ENCODE measurements at regions not wholly inside any gene's neighbourhood (a gene's known extent, or its start where the extent isn't known, plus 50 kb on each side); places are given as distances from the start of the nearest gene placed in this dataset.
"Not testable (repeated sequence)": the region's sequence is repeated elsewhere in the genome, so short reads cannot be mapped to it uniquely, and the experiment has no call there.

GRCh38 chr5:166916021-166916420 is 1375.4 kb upstream of the WWC1 start:
- CTCF ChIA-PET, result interaction anchor here (1.2 kb wide), 1 partner anchor 114 kb away, joined by 4 read pairs; no protein-coding TSS in a partner anchor
- ATAC-seq (no peak), DNase-seq (ENCODE audit: low spot score) (no peak)
- H3K9me3 Mint-ChIP-seq, result no peaks in the 10 kb centered on the region
- no peaks in the 10 kb centered on the region for H3K4me1 Mint-ChIP-seq
- no peaks in the 10 kb centered on the region for H3K36me3 Mint-ChIP-seq
- no peak for TF ChIP-seq GRHL2 (CRISPR knock-in tag; IDR thresholded peaks at IDR 0.05; ENCODE audit: insufficient replicate concordance, severe bottlenecking)
- TF ChIP-seq FOXK1 (CRISPR knock-in tag; IDR thresholded peaks at IDR 0.05), result no peak
- no peak for TF ChIP-seq MYBL2 (CRISPR knock-in tag; IDR thresholded peaks at IDR 0.05)
- no peak for TF ChIP-seq NR1H2 (CRISPR knock-in tag; IDR thresholded peaks at IDR 0.05)
- TF ChIP-seq FOXP4 (CRISPR knock-in tag; IDR thresholded peaks at IDR 0.05), result no peak
- TF ChIP-seq GTF2I (CRISPR knock-in tag; conservative IDR thresholded peaks at IDR 0.05), result no peak
- no peaks in the 10 kb centered on the region for H3K27me3 Mint-ChIP-seq (ENCODE audit: low read depth)
- no peak overlapping the region for H3K27ac Mint-ChIP-seq
- H3K4me3 Mint-ChIP-seq, result no peak overlapping the region
- POLR2A ChIA-PET, result no interaction called here

GRCh38 chr5:166926138-166926537 is 1365.3 kb upstream of the WWC1 start:
- Mint-ChIP-seq H3K27ac (no peak overlapping the region), H3K27me3 (ENCODE audit: low read depth) (no peaks in the 10 kb centered on the region), H3K4me1 (no peaks in the 10 kb centered on the region), H3K4me3 (no peak overlapping the region), H3K9me3 (peaks cover 27% of the 10 kb centered on the region), H3K36me3 (peaks cover 19% of the 10 kb centered on the region)
- no peak for TF ChIP-seq CREM (CRISPR knock-in tag; IDR thresholded peaks at IDR 0.05)
- peak; percentile 38; the same call in 1 of the 2 replicates for TF ChIP-seq NFYB (CRISPR knock-in tag; conservative IDR thresholded peaks at IDR 0.05; ENCODE audit: low read depth)
- TF ChIP-seq TP53 (CRISPR knock-in tag; IDR thresholded peaks at IDR 0.05), result no peak
- ChIA-PET POLR2A (no interaction called here), CTCF (no interaction called here)
- ATAC-seq (no peak), DNase-seq (ENCODE audit: low spot score) (no peak)

GRCh38 chr5:166926806-166927475 is 1364.5 kb upstream of the WWC1 start:
- POLR2A ChIA-PET; H3K27me3 Mint-ChIP-seq (ENCODE audit: low read depth); DNase-seq (ENCODE audit: low spot score); H3K4me3 Mint-ChIP-seq; H3K4me1 Mint-ChIP-seq; CTCF ChIA-PET; H3K27ac Mint-ChIP-seq; ATAC-seq: not testable (repeated sequence)
- Mint-ChIP-seq H3K9me3 (peaks cover 27% of the 10 kb centered on the region), H3K36me3 (peaks cover 19% of the 10 kb centered on the region)

GRCh38 chr5:166936351-166936750 is 1355.1 kb upstream of the WWC1 start:
- Mint-ChIP-seq H3K4me1 (no peaks in the 10 kb centered on the region), H3K9me3 (peaks cover 16% of the 10 kb centered on the region), H3K36me3 (peaks cover 12% of the 10 kb centered on the region; the same call in 1 of the 2 replicates), H3K4me3 (no peak overlapping the region), H3K27ac (no peak overlapping the region), H3K27me3 (ENCODE audit: low read depth) (no peaks in the 10 kb centered on the region)
- no peak for TF ChIP-seq ETV6 (CRISPR knock-in tag; IDR thresholded peaks at IDR 0.05)
- TF ChIP-seq SMAD3 (CRISPR knock-in tag; IDR thresholded peaks at IDR 0.05; ENCODE audit: borderline replicate concordance), result no peak
- TF ChIP-seq HMGXB4 (CRISPR knock-in tag; IDR thresholded peaks at IDR 0.05), result no peak
- TF ChIP-seq GRHL2 (CRISPR knock-in tag; IDR thresholded peaks at IDR 0.05; ENCODE audit: insufficient replicate concordance, severe bottlenecking), result no peak
- no peak for TF ChIP-seq JUN (CRISPR knock-in tag; IDR thresholded peaks at IDR 0.05)
- no peak for TF ChIP-seq RORB (CRISPR knock-in tag; IDR thresholded peaks at IDR 0.05)
- TF ChIP-seq CDX4 (CRISPR knock-in tag; IDR thresholded peaks at IDR 0.05; ENCODE audit: borderline replicate concordance), result no peak
- TF ChIP-seq NFYB (CRISPR knock-in tag; conservative IDR thresholded peaks at IDR 0.05; ENCODE audit: low read depth), result no peak
- no peak for TF ChIP-seq ZNF121 (CRISPR knock-in tag; IDR thresholded peaks at IDR 0.05)
- TF ChIP-seq MLX (CRISPR knock-in tag; IDR thresholded peaks at IDR 0.05), result no peak
- no peak for TF ChIP-seq ZNF396 (CRISPR knock-in tag; IDR thresholded peaks at IDR 0.05; ENCODE audit: borderline replicate concordance)
- TF ChIP-seq FOXP1 (CRISPR knock-in tag; IDR thresholded peaks at IDR 0.05; ENCODE audit: borderline replicate concordance), result no peak
- TF ChIP-seq RELA (CRISPR knock-in tag; IDR thresholded peaks at IDR 0.05; ENCODE audit: borderline replicate concordance), result no peak
- TF ChIP-seq ZNF512 (CRISPR knock-in tag; IDR thresholded peaks at IDR 0.05; ENCODE audit: borderline replicate concordance), result no peak
- POLR2A ChIA-PET, result no interaction called here
- CTCF ChIA-PET, result no interaction called here
- DNase-seq (ENCODE audit: low spot score), result no peak
- no peak for ATAC-seq
